HFFc6 (cell line): ENCODE measurements at regions not wholly inside any gene's neighbourhood (a gene's known extent, or its start where the extent isn't known, plus 50 kb on each side); places are given as distances from the start of the nearest gene placed in this dataset.

Source experiments
- DNase-seq: peaks from one replicate; pipeline ENCODE4 v3.0.0-alpha.2; 2018
- H3K27ac Mint-ChIP-seq: 2 replicates; pipeline ENCODE4 v1.8.0; 2020; ENCODE audit warnings: mild to moderate bottlenecking, mixed read lengths
- H3K27me3 Mint-ChIP-seq: 2 replicates; pipeline ENCODE4 v1.8.0; 2021; ENCODE audit warnings: mild to moderate bottlenecking, moderate library complexity, mixed read lengths; ENCODE audit not compliant: insufficient read depth
- H3K36me3 Mint-ChIP-seq: 2 replicates; pipeline ENCODE4 v1.8.0; 2021; ENCODE audit warnings: low read depth, mixed read lengths
- H3K4me1 Mint-ChIP-seq: 2 replicates; pipeline ENCODE4 v1.8.0; 2020; ENCODE audit warnings: low read depth, mixed read lengths
- H3K4me3 Mint-ChIP-seq: 2 replicates; pipeline ENCODE4 v1.8.0; 2020; ENCODE audit warnings: mild to moderate bottlenecking, moderate library complexity, mixed read lengths
- H3K9me3 Mint-ChIP-seq: 2 replicates; pipeline ENCODE4 v1.8.0; 2020; ENCODE audit warnings: mild to moderate bottlenecking, mixed read lengths
- CTCF ChIP-seq: fragments of 200-600 bp; sonication (generic); IDR thresholded peaks from 2 replicates; pipeline ENCODE4 v1.5.0; 2021; ENCODE audit warnings: antibody characterized with exemption, mild to moderate bottlenecking

DNA sequence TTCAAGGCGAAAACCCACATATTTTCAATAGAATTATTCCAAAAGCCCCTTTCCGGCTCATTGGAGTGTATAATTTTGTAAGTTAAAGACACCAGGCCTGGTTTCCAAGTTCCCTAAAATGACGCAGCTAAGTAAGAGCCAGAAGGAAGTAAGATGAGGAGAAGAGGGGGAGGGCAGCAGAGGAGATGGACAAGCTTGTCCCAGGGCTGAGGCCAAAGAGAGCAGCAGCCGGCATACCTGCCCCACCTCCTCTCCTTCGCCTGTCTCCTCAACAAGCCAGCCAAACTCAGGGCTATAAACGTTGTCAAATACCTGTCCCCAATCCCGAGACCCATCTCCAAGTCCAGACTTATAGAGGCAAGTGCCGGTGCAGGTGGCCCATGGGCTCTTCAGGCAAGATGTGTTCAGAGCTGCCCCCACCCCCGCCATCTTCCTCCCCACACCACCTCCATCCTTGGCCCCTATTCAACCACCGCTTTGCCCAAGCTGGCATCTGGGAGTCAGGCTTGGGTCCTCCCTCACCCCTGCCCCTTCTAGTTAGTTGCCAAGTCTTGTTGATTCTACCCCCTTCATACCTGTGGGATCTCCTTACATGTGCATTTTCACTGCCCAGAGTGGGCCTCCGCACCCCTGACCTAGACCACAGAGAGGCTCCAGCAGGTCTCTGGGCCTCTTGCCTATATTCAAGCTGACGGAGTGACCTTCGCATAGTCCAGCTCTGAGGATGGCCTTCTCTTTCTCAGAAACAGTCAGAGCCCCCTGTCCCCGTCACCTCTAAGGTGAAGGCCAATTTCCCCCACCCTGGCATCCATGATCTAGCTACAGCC, 75.7 kb upstream of the SIRPA start:
- TF ChIP-seq CTCF: no peak
- no peaks in the 10 kb centered on the region for H3K36me3 Mint-ChIP-seq
- no peak for DNase-seq
- H3K9me3 Mint-ChIP-seq: peaks cover 7% of the 10 kb centered on the region; the same call in 1 of the 2 replicates
- no peaks in the 10 kb centered on the region; the same call in none of the 2 replicates for H3K27me3 Mint-ChIP-seq
- no peak overlapping the region for H3K4me3 Mint-ChIP-seq
- no peak overlapping the region for H3K27ac Mint-ChIP-seq
- H3K4me1 Mint-ChIP-seq: peaks cover 87% of the 10 kb centered on the region

GRCh38 chr20:1818895-1819294, 76.3 kb upstream of the SIRPA start:
- Mint-ChIP-seq H3K27ac (peak overlapping the region; percentile 31), H3K36me3 (no peaks in the 10 kb centered on the region), H3K9me3 (peaks cover 7% of the 10 kb centered on the region; the same call in 1 of the 2 replicates), H3K27me3 (no peaks in the 10 kb centered on the region; the same call in 1 of the 2 replicates), H3K4me1 (peaks cover 87% of the 10 kb centered on the region), H3K4me3 (no peak overlapping the region)
- no peak for DNase-seq
- TF ChIP-seq CTCF: no peak

GRCh38 chr20:1818247-1818840, 76.9 kb upstream of the SIRPA start:
- Mint-ChIP-seq H3K9me3 (peaks cover 7% of the 10 kb centered on the region; the same call in 1 of the 2 replicates), H3K27me3 (no peaks in the 10 kb centered on the region; the same call in 1 of the 2 replicates), H3K4me3 (no peak overlapping the region), H3K27ac (peak overlapping the region; percentile 60), H3K36me3 (no peaks in the 10 kb centered on the region), H3K4me1 (peaks cover 89% of the 10 kb centered on the region)
- TF ChIP-seq CTCF: no peak
- no peak for DNase-seq

DNA sequence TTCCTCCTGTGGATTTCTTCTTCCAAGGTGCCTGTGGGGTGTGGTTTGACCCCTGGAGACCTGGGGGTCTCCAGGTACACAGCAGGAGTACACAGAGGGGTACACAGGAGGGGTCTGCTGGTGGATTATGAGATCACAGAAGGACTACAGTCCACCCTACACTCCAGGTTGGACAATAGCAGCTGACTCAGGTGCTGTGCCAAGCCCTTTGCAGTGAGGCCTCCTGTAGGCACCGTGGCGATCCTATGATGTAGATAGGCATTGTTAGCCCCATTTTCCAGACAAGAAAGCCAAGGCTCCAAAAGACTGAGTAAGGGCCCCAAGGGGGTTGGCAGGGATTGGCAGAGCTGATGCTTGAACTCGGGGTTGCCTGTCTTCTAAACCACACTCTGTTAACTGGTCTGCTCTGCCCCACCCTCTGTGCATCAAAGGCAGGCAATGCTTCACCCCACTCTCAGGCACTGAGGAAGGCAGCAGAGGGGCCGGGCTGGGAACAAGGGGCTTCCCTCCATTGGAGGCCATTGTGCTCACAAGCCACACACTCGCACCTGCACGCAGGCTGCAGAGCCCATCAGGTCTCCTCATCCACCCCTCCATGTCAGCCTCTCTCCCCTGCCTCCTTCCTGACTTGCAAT, 77.5 kb upstream of the SIRPA start:
- Mint-ChIP-seq H3K27ac (peak overlapping the region; percentile 68), H3K4me3 (no peak overlapping the region), H3K36me3 (no peaks in the 10 kb centered on the region), H3K27me3 (no peaks in the 10 kb centered on the region; the same call in 1 of the 2 replicates), H3K4me1 (peaks cover 87% of the 10 kb centered on the region), H3K9me3 (peaks cover 5% of the 10 kb centered on the region; the same call in 1 of the 2 replicates)
- no peak for TF ChIP-seq CTCF
- no peak for DNase-seq

GRCh38 chr20:1816384-1817381, 78.5 kb upstream of the SIRPA start:
- H3K27me3 Mint-ChIP-seq: no peaks in the 10 kb centered on the region; the same call in 1 of the 2 replicates
- TF ChIP-seq CTCF: no peak
- H3K27ac Mint-ChIP-seq: peak overlapping the region; percentile 68
- H3K4me3 Mint-ChIP-seq: peak overlapping the region; percentile 54
- DNase-seq: peak; percentile 86
- no peaks in the 10 kb centered on the region for H3K36me3 Mint-ChIP-seq
- no peaks in the 10 kb centered on the region for H3K9me3 Mint-ChIP-seq
- peaks cover 89% of the 10 kb centered on the region for H3K4me1 Mint-ChIP-seq
